ENCODE measurements at regions not wholly inside any gene's neighbourhood (a gene's known extent, or its start where the extent isn't known, plus 50 kb on each side); places are given as distances from the start of the nearest gene placed in this dataset.

GRCh38 chr1:214715126-214715525 is 112.1 kb downstream of the CENPF start:
- no peak overlapping the region for H3K4me3 ChIP-seq (ENCODE audit: low read depth, low read length)
- TF ChIP-seq CTCF (IDR thresholded peaks at IDR 0.05; ENCODE audit: insufficient read depth, low read depth, low read length) = no peak
- DNase-seq (ENCODE audit: low read depth) = no peak

GRCh38 chr1:214717351-214717750 is 114.4 kb downstream of the CENPF start:
- no peak overlapping the region for H3K4me3 ChIP-seq (ENCODE audit: low read depth, low read length)
- TF ChIP-seq CTCF (IDR thresholded peaks at IDR 0.05; ENCODE audit: insufficient read depth, low read depth, low read length) = no peak
- no peak for DNase-seq (ENCODE audit: low read depth)

GRCh38 chr1:214718724-214719123 is 115.7 kb downstream of the CENPF start:
- H3K4me3 ChIP-seq (ENCODE audit: low read depth, low read length) = no peak overlapping the region
- no peak for DNase-seq (ENCODE audit: low read depth)
- TF ChIP-seq CTCF (IDR thresholded peaks at IDR 0.05; ENCODE audit: insufficient read depth, low read depth, low read length) = no peak

GRCh38 chr1:214719207-214719606 is 116.2 kb downstream of the CENPF start:
- no peak for DNase-seq (ENCODE audit: low read depth)
- no peak overlapping the region for H3K4me3 ChIP-seq (ENCODE audit: low read depth, low read length)
- TF ChIP-seq CTCF (IDR thresholded peaks at IDR 0.05; ENCODE audit: insufficient read depth, low read depth, low read length) = peak; percentile 16

- no peak for DNase-seq (ENCODE audit: low read depth)
- TF ChIP-seq CTCF (IDR thresholded peaks at IDR 0.05; ENCODE audit: insufficient read depth, low read depth, low read length) = no peak
- no peak overlapping the region for H3K4me3 ChIP-seq (ENCODE audit: low read depth, low read length)
These were observed 117.6 kb downstream of the CENPF start for GRCh38 chr1:214720561-214720960.

GRCh38 chr1:214727274-214727673 is 124.3 kb downstream of the CENPF start:
- H3K4me3 ChIP-seq (ENCODE audit: low read depth, low read length) = no peak overlapping the region
- DNase-seq (ENCODE audit: low read depth) = no peak
- no peak for TF ChIP-seq CTCF (IDR thresholded peaks at IDR 0.05; ENCODE audit: insufficient read depth, low read depth, low read length)

GRCh38 chr1:214739621-214740238 is 136.7 kb downstream of the CENPF start:
- no peak overlapping the region for H3K4me3 ChIP-seq (ENCODE audit: low read depth, low read length)
- DNase-seq (ENCODE audit: low read depth) = no peak
- TF ChIP-seq CTCF (IDR thresholded peaks at IDR 0.05; ENCODE audit: insufficient read depth, low read depth, low read length) = no peak
